ENCODE measurements at regions not wholly inside any gene's neighbourhood (a gene's known extent, or its start where the extent isn't known, plus 50 kb on each side); places are given as distances from the start of the nearest gene placed in this dataset.
"Not testable (repeated sequence)": the region's sequence is repeated elsewhere in the genome, so short reads cannot be mapped to it uniquely, and the experiment has no call there.

- DNase-seq (ENCODE audit: low read depth): no peak
Observed at GRCh38 chr18:73458186-73458964, 590.6 kb upstream of the NETO1 start.

- no peak for DNase-seq (ENCODE audit: low read depth)
Observed at GRCh38 chr18:73456643-73457042, 588.9 kb upstream of the NETO1 start.

GRCh38 chr18:73452866-73453265 is 585.1 kb upstream of the NETO1 start:
- DNase-seq (ENCODE audit: low read depth): no peak

DNA sequence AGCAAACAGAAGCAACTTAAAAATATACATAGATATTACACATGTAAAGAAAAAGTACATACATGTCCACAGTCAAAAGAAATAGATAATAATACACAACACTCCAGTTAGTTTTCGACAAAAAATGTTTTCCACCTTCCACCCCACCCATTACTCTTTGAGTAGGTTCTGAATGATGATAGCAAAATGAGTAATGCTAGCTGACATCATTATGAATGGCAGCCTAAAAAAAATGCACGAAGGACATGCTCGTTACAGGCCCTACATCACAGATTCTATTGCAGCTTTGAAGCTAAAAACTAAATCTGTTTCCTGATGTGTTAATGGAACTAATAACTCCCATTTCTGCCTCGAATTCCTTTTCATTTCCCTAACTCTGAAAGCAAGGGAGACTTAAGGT is 578.7 kb upstream of the NETO1 start:
- no peak for DNase-seq (ENCODE audit: low read depth)

DNA sequence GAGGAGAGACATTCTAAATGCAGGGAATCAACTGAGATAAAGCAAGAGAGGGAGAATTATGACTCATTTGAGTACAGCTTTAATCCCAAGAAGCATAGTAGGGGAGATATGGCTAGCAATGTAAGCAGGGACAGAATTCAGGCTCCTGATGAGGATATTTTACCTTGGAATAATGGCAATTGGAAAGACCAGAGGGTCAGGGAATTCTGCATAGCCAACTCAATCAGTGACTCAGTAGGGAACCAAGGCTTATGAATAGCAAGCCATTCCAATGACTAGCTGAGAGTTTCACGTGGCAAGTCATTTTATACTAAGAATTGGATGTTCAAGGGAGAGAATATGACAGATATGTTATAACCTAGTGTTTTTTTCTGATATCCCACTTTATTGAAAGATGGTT is 563.8 kb upstream of the NETO1 start:
- DNase-seq (ENCODE audit: low read depth): no peak

- DNase-seq (ENCODE audit: low read depth): no peak
Observed at GRCh38 chr18:73421010-73421409, 553.2 kb upstream of the NETO1 start.

GRCh38 chr18:73419531-73419930 is 551.7 kb upstream of the NETO1 start:
- DNase-seq (ENCODE audit: low read depth): no peak

- DNase-seq (ENCODE audit: low read depth): no peak
Observed at GRCh38 chr18:73414598-73414997, 546.8 kb upstream of the NETO1 start.

DNA sequence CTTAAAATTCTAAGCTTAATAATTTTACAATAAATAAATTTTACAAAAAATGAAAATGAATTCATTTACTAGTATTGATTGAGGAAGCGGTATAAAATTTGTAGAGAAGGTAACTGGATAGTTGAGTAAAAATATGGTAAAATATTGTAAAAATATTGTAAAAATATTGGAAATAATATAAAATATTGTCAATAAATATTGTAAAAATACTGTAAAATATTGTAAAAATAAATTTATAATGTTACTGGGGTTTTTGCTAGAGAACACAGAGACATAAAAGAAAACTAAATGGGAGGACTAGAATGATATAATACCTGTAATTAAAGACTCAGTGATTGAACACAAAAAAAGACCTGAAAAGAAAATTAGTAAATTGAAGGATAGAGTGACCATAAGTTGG is 546.3 kb upstream of the NETO1 start:
- no peak for DNase-seq (ENCODE audit: low read depth)

- no peak for DNase-seq (ENCODE audit: low read depth)
Observed at GRCh38 chr18:73409242-73409641, 541.5 kb upstream of the NETO1 start.

DNA sequence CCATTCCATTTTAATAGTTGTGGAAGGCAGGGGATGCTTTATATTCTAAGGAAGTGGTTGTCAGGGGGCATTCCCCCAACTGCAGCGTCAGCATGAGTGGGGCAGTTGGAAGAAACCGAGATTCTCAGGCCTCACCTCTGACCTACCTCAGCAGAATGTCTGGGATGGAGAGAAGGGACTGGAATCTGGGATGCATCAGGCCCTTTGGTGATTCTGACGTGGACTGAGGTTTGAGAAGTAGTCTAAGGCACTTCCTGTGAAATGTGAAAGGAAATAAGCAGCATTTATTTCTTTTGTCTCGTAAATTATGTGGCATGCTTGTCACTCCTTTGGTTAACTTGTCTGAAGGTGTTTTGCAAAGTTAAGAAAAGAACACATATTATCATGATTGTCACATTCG is 540.7 kb upstream of the NETO1 start:
- peak; percentile 75 for DNase-seq (ENCODE audit: low read depth)

DNA sequence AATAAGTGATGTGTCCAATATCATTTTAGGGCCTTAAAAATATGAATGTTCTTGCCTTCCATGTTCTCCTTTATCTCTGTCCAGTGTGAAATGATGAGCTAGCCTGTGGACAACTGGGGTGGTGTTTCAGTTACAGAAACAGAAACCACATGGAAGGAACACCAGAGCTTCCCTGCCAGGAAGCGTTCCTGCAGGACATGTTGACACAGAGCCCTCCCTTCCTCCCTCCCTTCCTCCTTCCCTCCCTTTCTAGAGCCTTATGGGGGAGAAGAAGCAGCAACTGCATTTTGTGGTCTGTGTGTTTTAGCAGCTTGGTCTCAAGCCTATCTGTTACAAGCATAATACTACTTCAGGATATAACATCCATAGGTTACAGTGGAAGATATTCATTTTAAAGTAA is 539.7 kb upstream of the NETO1 start:
- peak; percentile 57 for DNase-seq (ENCODE audit: low read depth)

DNA sequence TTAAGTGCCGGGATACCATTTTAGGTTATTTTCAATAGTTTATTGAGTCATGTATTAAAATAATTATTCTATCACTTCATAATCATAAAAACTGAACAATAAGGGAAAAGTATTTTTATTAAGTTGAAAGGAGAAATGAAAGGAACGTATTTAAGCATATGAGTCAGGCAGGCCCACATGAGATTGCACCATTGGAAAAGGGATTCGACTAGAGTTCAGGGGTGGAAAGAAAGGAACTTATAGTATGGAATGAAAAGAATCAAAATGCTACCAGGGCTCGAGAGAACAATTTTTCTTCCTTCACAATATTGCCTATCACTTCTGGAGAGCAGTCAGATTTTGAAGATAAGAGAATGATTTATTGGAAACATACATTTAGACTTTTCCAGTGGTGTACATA is 516.5 kb upstream of the NETO1 start:
- no peak for DNase-seq (ENCODE audit: low read depth)

- no peak for DNase-seq (ENCODE audit: low read depth)
Observed at GRCh38 chr18:73381699-73382036, 513.9 kb upstream of the NETO1 start.

DNA sequence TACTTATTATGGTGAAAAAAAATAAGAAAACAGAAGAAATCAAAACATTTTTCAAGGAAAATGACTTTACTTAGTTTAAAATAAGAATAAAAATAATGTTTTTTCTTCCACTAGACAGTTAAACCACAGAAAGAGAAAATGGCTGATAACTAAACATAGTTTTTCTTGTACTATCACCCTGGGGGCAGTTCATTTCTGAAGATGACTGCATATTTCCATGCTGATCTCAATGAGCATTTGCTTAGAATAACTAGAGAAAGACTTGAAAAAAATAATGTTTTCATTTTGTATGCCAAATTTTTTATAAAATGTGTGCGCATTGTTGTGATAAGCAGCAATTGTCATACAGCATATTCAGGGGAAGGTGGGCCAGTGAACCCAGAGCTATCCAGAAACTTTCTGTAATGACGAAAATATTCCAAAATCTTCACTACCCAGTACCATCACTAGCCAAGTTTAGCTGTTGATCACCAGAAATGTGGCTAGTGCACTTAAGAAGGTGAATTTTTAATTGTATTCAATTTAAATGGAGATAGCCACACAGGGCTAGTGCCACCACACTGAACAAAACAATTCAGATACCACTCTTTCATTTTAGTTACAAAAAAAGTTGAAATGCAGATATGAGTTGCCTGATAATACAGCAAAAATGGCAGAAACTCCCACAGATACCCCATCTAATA is 513.4 kb upstream of the NETO1 start:
- DNase-seq (ENCODE audit: low read depth): no peak

GRCh38 chr18:73366713-73367112 is 498.9 kb upstream of the NETO1 start:
- DNase-seq (ENCODE audit: low read depth): peak; percentile 9

DNA sequence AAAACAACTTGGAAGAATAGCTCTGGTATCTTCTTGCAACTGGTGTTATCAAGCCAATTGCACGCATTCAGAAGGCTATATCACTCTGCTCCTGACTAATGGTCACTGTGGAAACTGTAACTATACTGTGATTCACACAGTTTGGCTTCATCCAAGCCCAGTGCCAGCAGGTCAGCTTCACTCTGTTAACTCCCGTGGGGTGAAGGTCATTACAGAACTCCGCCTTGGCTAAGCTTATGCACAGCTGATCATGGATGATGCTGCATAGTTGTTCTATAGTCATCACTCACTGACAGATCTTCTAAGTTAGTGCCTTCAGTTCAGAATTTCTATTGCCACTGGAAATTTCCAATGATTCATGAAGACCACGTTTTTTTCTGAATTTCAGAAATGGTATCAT is 497.2 kb upstream of the NETO1 start:
- peak; percentile 32 for DNase-seq (ENCODE audit: low read depth)

DNA sequence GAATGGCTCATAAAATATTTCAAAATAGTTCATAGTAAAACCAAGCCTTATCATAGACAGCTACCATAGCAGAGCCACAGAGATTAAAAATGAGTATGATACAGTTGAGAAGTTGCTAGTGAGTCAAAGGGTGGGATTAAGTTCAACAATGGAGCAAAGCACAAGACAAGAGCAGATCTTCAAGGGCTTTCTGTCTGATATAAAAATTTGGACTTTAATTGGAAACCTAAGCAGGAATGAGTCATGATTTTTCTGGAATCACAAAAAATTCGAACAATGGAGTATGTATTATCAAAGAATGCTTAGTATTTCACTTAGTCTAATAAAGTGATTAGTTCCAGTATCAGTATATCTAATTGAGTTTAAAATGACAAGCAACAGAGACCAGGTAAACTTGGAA is 487.3 kb upstream of the NETO1 start:
- no peak for DNase-seq (ENCODE audit: low read depth)

- DNase-seq (ENCODE audit: low read depth): peak; percentile 18
Observed at GRCh38 chr18:73352546-73352945, 484.8 kb upstream of the NETO1 start.

GRCh38 chr18:73340135-73340977 is 472.6 kb upstream of the NETO1 start:
- peak; percentile 12 for DNase-seq (ENCODE audit: low read depth)

GRCh38 chr18:73331212-73331772 is 463.5 kb upstream of the NETO1 start:
- DNase-seq (ENCODE audit: low read depth): no peak

GRCh38 chr18:73330106-73330505 is 462.3 kb upstream of the NETO1 start:
- not testable (repeated sequence) for DNase-seq (ENCODE audit: low read depth)
